Peyer's patch (tissue), 4 donors: ENCODE measurements at regions not wholly inside any gene's neighbourhood (a gene's known extent, or its start where the extent isn't known, plus 50 kb on each side); places are given as distances from the start of the nearest gene placed in this dataset.

Experiments used
- DNase-seq, 3 donors: peaks; one replicate each; pipeline ENCODE4 v3.0.0-alpha.2; 2017 to 2019
- H3K27ac ChIP-seq, 4 donors: fragments of 200-600 bp; sonication (generic); one replicate each; pipeline ENCODE4 v1.5.1; 2016 to 2019
- H3K27me3 ChIP-seq, 2 donors: fragments of 200-600 bp; sonication (generic); one replicate each; pipeline ENCODE4 v1.5.1; 2019
- H3K36me3 ChIP-seq, 3 donors: fragments of 200-600 bp; sonication (generic); one replicate each; pipeline ENCODE4 v1.5.1; 2016 to 2019
- H3K4me1 ChIP-seq, 4 donors: fragments of 200-600 bp; sonication (generic); one replicate each; pipeline ENCODE4 v1.5.1; 2016 to 2019
- H3K4me3 ChIP-seq, 4 donors: fragments of 200-600 bp; sonication (generic); 1 replicate in 3 of 4; 2 replicates in 1 of 4; pipeline ENCODE4 v1.5.1; 2016 to 2019; ENCODE audit warnings: mild to moderate bottlenecking in 1 of 4
- H3K9me3 ChIP-seq, 4 donors: fragments of 200-600 bp; sonication (generic); one replicate each; pipeline ENCODE4 v1.5.1; 2016 to 2019; ENCODE audit warnings: mild to moderate bottlenecking in 1 of 4
- POLR2A ChIP-seq, 2 donors: fragments of 450-650 bp; IDR thresholded peaks; one replicate each; pipeline ENCODE4 v1.5.1; 2017; ENCODE audit warnings: antibody characterized with exemption in 2 of 2, mild to moderate bottlenecking in 2 of 2, moderate library complexity in 2 of 2
- TF ChIP-seq, protein P1 (sequence below), 6 experiments: fragments of 450-650 bp in 4 of 6; fragments of 200-600 bp in 2 of 6; sonication (generic) in 1 of 6; IDR thresholded peaks; one replicate each; pipeline ENCODE4 v1.5.1; 2017 to 2019; ENCODE audit warnings: antibody characterized with exemption in 6 of 6, mild to moderate bottlenecking in 3 of 6, moderate library complexity in 1 of 6

GRCh38 chr7:35405461-35405860 is 151.6 kb upstream of the TBX20 start:
- H3K27ac ChIP-seq, result no peak overlapping the region
- H3K27me3 ChIP-seq, result no peaks in the 10 kb centered on the region
- H3K4me1 ChIP-seq, result no peaks in the 10 kb centered on the region
- no peaks in the 10 kb centered on the region for H3K9me3 ChIP-seq
- H3K4me3 ChIP-seq, result no peak overlapping the region
- no peak for DNase-seq
- no peak for TF ChIP-seq POLR2A (IDR thresholded peaks at IDR 0.05)
- TF ChIP-seq, protein P1, sequence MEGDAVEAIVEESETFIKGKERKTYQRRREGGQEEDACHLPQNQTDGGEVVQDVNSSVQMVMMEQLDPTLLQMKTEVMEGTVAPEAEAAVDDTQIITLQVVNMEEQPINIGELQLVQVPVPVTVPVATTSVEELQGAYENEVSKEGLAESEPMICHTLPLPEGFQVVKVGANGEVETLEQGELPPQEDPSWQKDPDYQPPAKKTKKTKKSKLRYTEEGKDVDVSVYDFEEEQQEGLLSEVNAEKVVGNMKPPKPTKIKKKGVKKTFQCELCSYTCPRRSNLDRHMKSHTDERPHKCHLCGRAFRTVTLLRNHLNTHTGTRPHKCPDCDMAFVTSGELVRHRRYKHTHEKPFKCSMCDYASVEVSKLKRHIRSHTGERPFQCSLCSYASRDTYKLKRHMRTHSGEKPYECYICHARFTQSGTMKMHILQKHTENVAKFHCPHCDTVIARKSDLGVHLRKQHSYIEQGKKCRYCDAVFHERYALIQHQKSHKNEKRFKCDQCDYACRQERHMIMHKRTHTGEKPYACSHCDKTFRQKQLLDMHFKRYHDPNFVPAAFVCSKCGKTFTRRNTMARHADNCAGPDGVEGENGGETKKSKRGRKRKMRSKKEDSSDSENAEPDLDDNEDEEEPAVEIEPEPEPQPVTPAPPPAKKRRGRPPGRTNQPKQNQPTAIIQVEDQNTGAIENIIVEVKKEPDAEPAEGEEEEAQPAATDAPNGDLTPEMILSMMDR (IDR thresholded peaks at IDR 0.05), result no peak
- H3K36me3 ChIP-seq, result no peaks in the 10 kb centered on the region

GRCh38 chr7:35401217-35401879 is 147.4 kb upstream of the TBX20 start:
- H3K36me3 ChIP-seq, result no peaks in the 10 kb centered on the region
- no peaks in the 10 kb centered on the region for H3K27me3 ChIP-seq
- no peak overlapping the region for H3K4me3 ChIP-seq
- no peak for TF ChIP-seq POLR2A (IDR thresholded peaks at IDR 0.05)
- TF ChIP-seq, protein P1 (IDR thresholded peaks at IDR 0.05), result no peak
- DNase-seq, result no peak
- H3K27ac ChIP-seq, result no peak overlapping the region
- H3K4me1 ChIP-seq, result no peaks in the 10 kb centered on the region
- H3K9me3 ChIP-seq, result no peaks in the 10 kb centered on the region

DNA sequence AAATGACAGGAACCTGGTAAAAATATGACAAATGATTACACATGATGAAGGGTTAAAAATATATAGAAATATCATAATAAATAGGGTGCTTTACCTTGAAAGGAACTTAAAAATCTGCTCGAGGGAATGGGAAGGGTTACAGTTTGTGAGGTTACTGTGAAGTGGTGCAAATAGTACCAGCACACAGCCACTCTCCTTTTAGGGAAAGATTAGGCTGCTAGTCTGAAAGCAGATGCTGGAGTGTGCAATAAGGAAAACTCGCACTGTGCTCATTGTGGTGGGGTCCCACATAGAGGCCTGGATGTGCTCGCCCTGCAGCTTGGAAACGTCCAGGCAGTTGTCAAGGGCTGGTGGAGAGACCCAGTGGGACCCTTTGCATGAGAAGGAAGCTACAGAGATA is 145.9 kb upstream of the TBX20 start:
- no peaks in the 10 kb centered on the region for H3K27me3 ChIP-seq
- H3K4me3 ChIP-seq, result no peak overlapping the region
- no peaks in the 10 kb centered on the region for H3K9me3 ChIP-seq
- TF ChIP-seq, protein P1 (IDR thresholded peaks at IDR 0.05), result no peak
- no peak for TF ChIP-seq POLR2A (IDR thresholded peaks at IDR 0.05)
- DNase-seq, result no peak
- H3K27ac ChIP-seq, result no peak overlapping the region
- no peaks in the 10 kb centered on the region for H3K4me1 ChIP-seq
- no peaks in the 10 kb centered on the region for H3K36me3 ChIP-seq

GRCh38 chr7:35399216-35399615 is 145.3 kb upstream of the TBX20 start:
- no peaks in the 10 kb centered on the region for H3K36me3 ChIP-seq
- no peak for DNase-seq
- no peaks in the 10 kb centered on the region for H3K4me1 ChIP-seq
- H3K4me3 ChIP-seq, result no peak overlapping the region
- no peak for TF ChIP-seq POLR2A (IDR thresholded peaks at IDR 0.05)
- TF ChIP-seq, protein P1 (IDR thresholded peaks at IDR 0.05), result no peak
- no peaks in the 10 kb centered on the region for H3K9me3 ChIP-seq
- no peaks in the 10 kb centered on the region for H3K27me3 ChIP-seq
- H3K27ac ChIP-seq, result no peak overlapping the region

GRCh38 chr7:35398518-35398917 is 144.6 kb upstream of the TBX20 start:
- Histone ChIP-seq H3K36me3 (no peaks in the 10 kb centered on the region), H3K4me1 (no peaks in the 10 kb centered on the region), H3K4me3 (no peak overlapping the region), H3K9me3 (no peaks in the 10 kb centered on the region), H3K27ac (no peak overlapping the region), H3K27me3 (no peaks in the 10 kb centered on the region)
- DNase-seq, result no peak
- TF ChIP-seq, protein P1 (IDR thresholded peaks at IDR 0.05), result no peak
- TF ChIP-seq POLR2A (IDR thresholded peaks at IDR 0.05), result no peak

DNA sequence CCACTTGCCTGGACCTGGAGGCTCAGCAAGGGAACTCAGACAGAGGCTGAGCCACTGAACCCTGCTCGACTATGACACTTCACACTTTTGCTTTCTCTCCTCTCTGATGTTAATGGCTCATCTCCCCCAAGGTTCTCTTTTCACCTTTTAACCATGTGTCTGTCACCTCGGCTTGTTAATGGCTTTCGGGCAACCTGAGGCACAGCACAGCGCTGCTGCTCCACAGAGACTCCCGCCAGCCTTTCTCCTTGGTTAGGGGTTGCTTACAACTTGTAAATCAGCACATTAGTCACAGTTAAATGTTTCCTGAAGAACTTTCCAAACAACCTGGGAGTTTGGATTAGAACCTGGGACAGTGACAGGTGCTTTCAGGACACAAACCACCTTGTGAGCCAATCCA is 136.2 kb upstream of the TBX20 start:
- Histone ChIP-seq H3K9me3 (no peaks in the 10 kb centered on the region), H3K27me3 (no peaks in the 10 kb centered on the region), H3K4me1 (no peaks in the 10 kb centered on the region), H3K27ac (no peak overlapping the region), H3K36me3 (no peaks in the 10 kb centered on the region), H3K4me3 (no peak overlapping the region)
- TF ChIP-seq, protein P1 (IDR thresholded peaks at IDR 0.05), result no peak
- TF ChIP-seq POLR2A (IDR thresholded peaks at IDR 0.05), result no peak
- DNase-seq, result no peak
